Endothelial cell (in vitro differentiated cells): ENCODE measurements at regions not wholly inside any gene's neighbourhood (a gene's known extent, or its start where the extent isn't known, plus 50 kb on each side); places are given as distances from the start of the nearest gene placed in this dataset.

Experiments used
- DNase-seq: peaks from one replicate; pipeline ENCODE4 v3.0.0; 2021; ENCODE audit warnings: low spot score
- H3K27ac Mint-ChIP-seq: one replicate; pipeline ENCODE4 v1.8.0; 2021; ENCODE audit warnings: mixed read lengths, inconsistent platforms; ENCODE audit not compliant: unreplicated experiment
- H3K27me3 Mint-ChIP-seq: one replicate; pipeline ENCODE4 v1.8.0; 2021; ENCODE audit warnings: mild to moderate bottlenecking, moderate library complexity, mixed read lengths, inconsistent platforms; ENCODE audit not compliant: unreplicated experiment
- H3K36me3 Mint-ChIP-seq: one replicate; pipeline ENCODE4 v1.8.0; 2021; ENCODE audit warnings: mild to moderate bottlenecking, low read depth, mixed read lengths, inconsistent platforms; ENCODE audit not compliant: unreplicated experiment
- H3K4me1 Mint-ChIP-seq: one replicate; pipeline ENCODE4 v1.8.0; 2021; ENCODE audit warnings: mild to moderate bottlenecking, mixed read lengths, inconsistent platforms; ENCODE audit not compliant: unreplicated experiment
- H3K4me3 Mint-ChIP-seq: one replicate; pipeline ENCODE4 v1.8.0; 2021; ENCODE audit warnings: mild to moderate bottlenecking, mixed read lengths, inconsistent platforms; ENCODE audit not compliant: unreplicated experiment
- H3K9me3 Mint-ChIP-seq: one replicate; pipeline ENCODE4 v1.8.0; 2021; ENCODE audit warnings: mixed read lengths, inconsistent platforms; ENCODE audit not compliant: unreplicated experiment
- TF ChIP-seq, protein P1 (sequence below): fragments of 200-600 bp; sonication (generic); IDR thresholded peaks from one replicate; pipeline ENCODE4 v1.5.0; 2021; ENCODE audit warnings: antibody characterized with exemption; ENCODE audit not compliant: unreplicated experiment

- no peaks in the 10 kb centered on the region for H3K9me3 Mint-ChIP-seq
- no peak overlapping the region for H3K4me3 Mint-ChIP-seq
- H3K36me3 Mint-ChIP-seq: no peaks in the 10 kb centered on the region
- H3K4me1 Mint-ChIP-seq: no peaks in the 10 kb centered on the region
- H3K27ac Mint-ChIP-seq: no peak overlapping the region
- DNase-seq: no peak
- TF ChIP-seq, protein P1, sequence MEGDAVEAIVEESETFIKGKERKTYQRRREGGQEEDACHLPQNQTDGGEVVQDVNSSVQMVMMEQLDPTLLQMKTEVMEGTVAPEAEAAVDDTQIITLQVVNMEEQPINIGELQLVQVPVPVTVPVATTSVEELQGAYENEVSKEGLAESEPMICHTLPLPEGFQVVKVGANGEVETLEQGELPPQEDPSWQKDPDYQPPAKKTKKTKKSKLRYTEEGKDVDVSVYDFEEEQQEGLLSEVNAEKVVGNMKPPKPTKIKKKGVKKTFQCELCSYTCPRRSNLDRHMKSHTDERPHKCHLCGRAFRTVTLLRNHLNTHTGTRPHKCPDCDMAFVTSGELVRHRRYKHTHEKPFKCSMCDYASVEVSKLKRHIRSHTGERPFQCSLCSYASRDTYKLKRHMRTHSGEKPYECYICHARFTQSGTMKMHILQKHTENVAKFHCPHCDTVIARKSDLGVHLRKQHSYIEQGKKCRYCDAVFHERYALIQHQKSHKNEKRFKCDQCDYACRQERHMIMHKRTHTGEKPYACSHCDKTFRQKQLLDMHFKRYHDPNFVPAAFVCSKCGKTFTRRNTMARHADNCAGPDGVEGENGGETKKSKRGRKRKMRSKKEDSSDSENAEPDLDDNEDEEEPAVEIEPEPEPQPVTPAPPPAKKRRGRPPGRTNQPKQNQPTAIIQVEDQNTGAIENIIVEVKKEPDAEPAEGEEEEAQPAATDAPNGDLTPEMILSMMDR: no peak
- no peaks in the 10 kb centered on the region for H3K27me3 Mint-ChIP-seq
Measured at GRCh38 chr3:18135060-18135814, 289.9 kb downstream of the SATB1 start.

- no peak for DNase-seq
- TF ChIP-seq, protein P1: no peak
- Mint-ChIP-seq H3K27me3 (no peaks in the 10 kb centered on the region), H3K4me1 (no peaks in the 10 kb centered on the region), H3K27ac (no peak overlapping the region), H3K4me3 (no peak overlapping the region), H3K36me3 (no peaks in the 10 kb centered on the region), H3K9me3 (no peaks in the 10 kb centered on the region)
Measured at GRCh38 chr3:18134386-18135059, 290.6 kb downstream of the SATB1 start.

DNA sequence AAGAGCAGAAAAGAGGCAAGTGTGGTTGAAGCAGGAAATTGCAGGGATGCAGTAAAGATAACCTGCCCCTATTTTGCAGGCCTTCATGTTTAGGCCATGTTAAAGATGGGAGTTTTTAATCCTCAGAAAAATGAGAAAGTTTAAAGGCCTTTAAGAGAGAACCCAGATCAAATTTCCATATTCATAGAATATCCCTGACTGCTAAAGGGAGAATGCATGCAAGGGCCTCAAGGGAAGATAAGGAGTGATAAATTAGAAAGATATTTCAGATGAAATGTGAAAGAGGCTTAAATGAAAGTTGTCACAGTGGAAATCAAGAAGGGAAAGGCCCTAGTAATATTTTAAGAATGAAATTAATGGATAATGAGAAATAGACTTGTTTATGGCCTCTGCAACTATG lies 292.1 kb downstream of the SATB1 start:
- H3K4me1 Mint-ChIP-seq: peaks cover 11% of the 10 kb centered on the region
- no peak overlapping the region for H3K4me3 Mint-ChIP-seq
- no peak for DNase-seq
- H3K9me3 Mint-ChIP-seq: no peaks in the 10 kb centered on the region
- H3K36me3 Mint-ChIP-seq: no peaks in the 10 kb centered on the region
- no peaks in the 10 kb centered on the region for H3K27me3 Mint-ChIP-seq
- H3K27ac Mint-ChIP-seq: no peak overlapping the region
- TF ChIP-seq, protein P1: no peak

DNA sequence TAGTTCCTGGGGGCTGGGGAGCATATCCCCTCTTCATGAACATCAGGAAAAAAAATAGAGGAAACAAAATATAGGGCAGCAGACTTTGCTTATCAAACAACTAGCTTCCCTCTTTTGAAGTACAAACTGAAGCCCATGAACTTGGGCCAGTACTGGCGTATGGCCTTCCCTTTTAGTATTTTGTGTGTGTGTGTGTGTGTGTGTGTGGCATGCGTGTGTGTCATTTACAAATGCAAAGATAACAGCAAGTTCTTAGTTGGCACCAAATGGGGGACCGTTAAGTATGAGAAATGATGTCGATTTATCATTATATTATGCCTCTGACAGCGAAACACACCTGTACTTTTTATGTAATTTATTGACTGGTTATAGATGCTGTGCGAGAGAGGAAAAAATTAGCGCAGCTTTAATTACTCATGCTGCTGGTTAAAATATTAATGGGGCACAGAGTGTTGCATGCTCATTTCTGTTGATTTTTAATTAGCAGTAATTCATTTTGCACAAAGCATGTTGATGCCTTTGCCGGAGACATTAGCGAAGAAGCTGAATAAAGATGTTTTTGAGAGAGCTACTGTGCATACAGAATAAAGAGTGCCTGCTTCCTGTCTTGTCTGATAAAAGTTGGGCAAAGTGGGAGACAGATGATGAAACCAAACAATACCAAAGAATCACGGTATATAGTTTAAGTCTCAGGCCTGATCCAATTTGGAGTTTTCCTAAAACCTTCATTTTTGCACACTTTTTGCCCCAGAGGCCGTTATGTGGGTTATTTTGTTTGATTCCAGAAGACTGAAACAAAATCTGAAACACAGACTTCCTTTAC lies 297.1 kb downstream of the SATB1 start:
- DNase-seq: no peak
- Mint-ChIP-seq H3K4me1 (peaks cover 30% of the 10 kb centered on the region), H3K9me3 (no peaks in the 10 kb centered on the region), H3K27ac (no peak overlapping the region), H3K4me3 (no peak overlapping the region), H3K27me3 (no peaks in the 10 kb centered on the region), H3K36me3 (no peaks in the 10 kb centered on the region)
- TF ChIP-seq, protein P1: no peak
